AG09319 (cell line): ENCODE measurements at regions not wholly inside any gene's neighbourhood (a gene's known extent, or its start where the extent isn't known, plus 50 kb on each side); places are given as distances from the start of the nearest gene placed in this dataset.

ENCODE experiments used
- DNase-seq: peaks from one replicate; pipeline ENCODE4 v3.0.0-alpha.2; 2010; ENCODE audit warnings: low read depth; ENCODE audit errors: extremely low read depth
- TF ChIP-seq, protein P1 (sequence below): IDR thresholded peaks from 2 replicates; pipeline ENCODE4 v1.5.1; 2011; ENCODE audit warnings: low read depth, mild to moderate bottlenecking, inconsistent platforms, low read length, moderate library complexity

DNA sequence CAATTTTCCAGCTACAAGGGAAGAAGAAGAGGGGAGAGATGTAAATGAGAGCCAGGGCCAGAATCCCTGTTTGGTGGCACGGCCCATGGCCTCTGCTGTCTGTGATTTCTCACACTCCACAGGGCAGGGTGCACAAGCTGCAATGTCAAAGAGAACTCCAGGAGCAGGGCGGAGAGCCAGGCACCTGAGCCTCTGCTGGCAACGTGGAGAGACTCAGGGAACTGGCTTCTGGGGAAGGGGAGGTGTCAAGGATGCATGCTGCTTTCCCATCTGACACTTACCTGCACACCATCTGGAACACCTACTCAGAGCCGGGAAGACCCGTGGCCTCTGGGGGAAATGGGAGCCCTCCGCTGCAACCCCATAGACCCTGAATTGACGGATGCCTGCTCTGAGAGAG, 507.5 kb upstream of the NR2F2 start:
- no peak for DNase-seq
- TF ChIP-seq, protein P1, sequence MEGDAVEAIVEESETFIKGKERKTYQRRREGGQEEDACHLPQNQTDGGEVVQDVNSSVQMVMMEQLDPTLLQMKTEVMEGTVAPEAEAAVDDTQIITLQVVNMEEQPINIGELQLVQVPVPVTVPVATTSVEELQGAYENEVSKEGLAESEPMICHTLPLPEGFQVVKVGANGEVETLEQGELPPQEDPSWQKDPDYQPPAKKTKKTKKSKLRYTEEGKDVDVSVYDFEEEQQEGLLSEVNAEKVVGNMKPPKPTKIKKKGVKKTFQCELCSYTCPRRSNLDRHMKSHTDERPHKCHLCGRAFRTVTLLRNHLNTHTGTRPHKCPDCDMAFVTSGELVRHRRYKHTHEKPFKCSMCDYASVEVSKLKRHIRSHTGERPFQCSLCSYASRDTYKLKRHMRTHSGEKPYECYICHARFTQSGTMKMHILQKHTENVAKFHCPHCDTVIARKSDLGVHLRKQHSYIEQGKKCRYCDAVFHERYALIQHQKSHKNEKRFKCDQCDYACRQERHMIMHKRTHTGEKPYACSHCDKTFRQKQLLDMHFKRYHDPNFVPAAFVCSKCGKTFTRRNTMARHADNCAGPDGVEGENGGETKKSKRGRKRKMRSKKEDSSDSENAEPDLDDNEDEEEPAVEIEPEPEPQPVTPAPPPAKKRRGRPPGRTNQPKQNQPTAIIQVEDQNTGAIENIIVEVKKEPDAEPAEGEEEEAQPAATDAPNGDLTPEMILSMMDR, result no peak

DNA sequence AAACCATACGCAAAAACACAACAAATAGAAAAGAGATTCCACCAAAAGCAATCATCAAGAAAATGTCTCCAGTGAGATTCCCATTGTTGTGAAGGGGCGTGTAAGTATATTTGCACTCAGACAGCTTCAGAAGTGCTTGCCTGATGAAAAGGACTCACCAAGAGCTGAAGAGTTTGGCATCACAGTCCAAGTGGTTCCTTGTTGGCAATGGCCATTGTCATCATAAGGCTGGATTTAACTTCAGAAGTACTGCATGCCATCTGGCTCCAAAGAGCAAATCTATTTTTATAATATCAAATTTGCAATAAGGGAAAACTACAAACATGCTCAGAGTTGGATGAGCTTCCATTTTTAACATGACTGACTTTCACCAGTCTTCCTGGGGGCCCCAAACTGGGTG, 505.3 kb upstream of the NR2F2 start:
- TF ChIP-seq, protein P1, result no peak
- no peak for DNase-seq

DNA sequence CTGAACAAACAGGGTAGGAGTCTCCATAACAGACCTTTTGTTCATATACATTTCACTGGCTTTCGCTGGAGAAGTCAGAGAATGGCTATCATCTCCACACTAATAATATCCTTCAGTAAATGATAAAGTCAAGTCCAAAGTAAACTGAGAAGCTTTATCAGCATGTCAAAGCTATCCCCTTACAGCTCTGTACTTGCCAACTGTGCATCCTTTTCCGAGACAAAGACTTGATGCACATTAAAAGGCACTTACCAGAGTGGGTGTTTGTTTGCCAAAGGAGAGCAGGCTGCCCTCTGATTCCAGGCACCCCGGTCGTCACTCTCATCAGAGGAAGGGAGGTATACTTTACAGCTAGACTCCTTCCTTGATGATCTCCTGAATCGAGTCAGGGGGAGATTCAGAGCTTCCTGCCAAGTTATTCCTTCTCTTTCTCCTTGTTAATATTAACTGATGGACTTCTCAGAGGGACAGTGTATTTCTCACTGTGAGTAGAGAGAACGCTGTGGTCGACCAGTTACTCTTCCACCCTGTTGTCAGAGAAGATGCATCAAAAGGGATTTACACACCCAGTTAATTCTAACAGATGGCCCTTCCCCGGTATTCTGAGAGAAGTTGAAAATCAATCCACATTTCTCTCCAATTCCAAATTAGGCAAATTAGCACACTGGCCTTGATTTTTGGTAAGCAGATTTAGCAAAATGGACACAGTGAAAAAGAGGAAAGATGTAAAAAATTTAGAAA, 504.7 kb upstream of the NR2F2 start:
- TF ChIP-seq, protein P1, result no peak
- DNase-seq, result no peak

DNA sequence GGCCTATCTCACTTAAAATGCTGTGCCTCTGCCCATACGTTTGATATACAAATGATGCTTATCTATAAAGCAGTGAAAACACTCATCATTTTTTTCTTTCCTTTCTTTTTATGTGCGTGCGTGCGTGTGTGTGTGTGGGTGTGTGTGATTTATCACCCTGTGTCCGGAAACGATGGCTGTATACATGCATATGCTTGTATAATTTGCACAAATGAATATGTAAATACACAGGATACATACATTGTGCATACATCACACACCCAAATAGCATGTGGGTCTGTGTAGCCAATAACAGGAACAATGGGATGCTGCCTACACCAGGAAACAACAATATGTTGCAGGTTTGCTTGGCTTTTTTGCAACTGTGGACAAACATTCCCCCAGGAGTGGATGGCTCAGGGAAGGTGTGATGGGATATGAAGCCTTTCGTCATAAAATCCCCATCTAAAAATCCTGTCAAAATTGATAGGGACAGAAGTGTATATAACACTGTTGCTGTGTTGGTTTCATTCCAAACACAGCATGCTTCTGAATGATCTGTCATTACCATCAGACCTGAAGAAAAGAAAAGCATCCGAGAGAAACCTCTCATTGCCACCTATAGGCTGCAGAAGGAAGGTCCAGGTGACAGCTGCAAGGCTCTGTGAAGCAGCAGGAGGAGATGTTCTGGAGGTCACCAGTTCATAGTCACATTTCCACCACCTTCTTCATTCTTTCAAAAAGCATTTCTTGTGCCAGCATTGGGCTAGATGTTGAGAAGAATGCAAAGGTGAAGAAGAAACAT, 503.9 kb upstream of the NR2F2 start:
- TF ChIP-seq, protein P1, result no peak
- DNase-seq, result no peak

DNA sequence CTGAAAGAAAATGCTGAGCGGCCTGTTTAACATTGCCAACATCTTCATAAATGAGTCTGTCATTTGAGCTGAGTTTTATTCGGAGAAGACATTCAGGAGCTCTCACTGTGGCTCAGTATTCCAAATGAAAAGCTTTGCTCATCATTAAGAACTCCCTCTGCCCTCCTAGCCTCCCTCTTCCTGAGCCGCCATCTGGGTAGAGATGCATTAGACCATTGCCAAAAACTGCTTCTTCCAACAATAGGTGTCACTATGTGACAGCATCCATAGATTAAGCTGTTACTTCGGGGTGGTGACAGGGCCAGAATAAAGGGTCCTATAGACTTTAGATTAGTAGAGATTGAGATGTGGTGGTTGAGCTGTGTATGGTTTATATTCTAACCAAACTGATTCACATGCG, 501.4 kb upstream of the NR2F2 start:
- DNase-seq, result no peak
- TF ChIP-seq, protein P1, result no peak

DNA sequence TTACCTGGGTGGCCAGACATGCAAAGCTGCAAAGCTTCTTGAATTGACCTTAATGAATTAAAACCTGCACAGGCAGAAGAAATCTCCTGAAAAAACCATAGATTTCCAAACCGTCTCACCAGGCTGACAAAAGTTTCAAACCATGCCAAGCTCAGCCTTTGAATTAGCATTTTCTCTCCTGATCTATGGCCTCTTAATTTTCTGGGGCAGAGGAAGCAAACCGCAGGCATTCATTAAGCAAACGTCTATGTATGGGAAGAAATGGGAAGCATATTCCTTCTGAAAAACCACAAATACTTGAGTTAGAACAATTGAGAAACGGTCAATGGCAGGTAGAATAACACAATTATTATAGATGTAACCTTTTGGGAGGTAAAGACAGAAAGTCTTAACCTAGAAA, 500.2 kb upstream of the NR2F2 start:
- TF ChIP-seq, protein P1, result no peak
- DNase-seq, result no peak

DNA sequence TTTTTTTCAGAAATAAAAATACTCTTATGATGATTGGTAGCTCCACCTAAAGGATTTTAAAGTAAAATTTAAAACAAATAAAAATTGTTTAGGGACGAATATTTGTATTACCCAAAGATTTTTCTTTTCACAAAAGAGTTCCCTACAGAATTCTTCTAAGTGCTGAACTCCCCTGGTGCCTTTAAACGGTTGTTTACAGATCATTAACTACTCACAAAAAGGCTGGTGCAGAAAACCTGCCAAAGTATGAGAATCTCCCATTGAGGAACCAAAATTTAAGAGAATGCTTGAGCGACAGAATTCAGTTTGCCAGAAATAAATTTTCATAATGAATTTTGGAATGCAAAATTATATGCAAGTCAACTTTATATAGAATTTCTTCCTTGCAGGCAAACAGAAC, 497.8 kb upstream of the NR2F2 start:
- DNase-seq, result no peak
- TF ChIP-seq, protein P1, result no peak
